ENCODE measurements at regions not wholly inside any gene's neighbourhood (a gene's known extent, or its start where the extent isn't known, plus 50 kb on each side); places are given as distances from the start of the nearest gene placed in this dataset.
"Not testable (repeated sequence)": the region's sequence is repeated elsewhere in the genome, so short reads cannot be mapped to it uniquely, and the experiment has no call there.

DNA sequence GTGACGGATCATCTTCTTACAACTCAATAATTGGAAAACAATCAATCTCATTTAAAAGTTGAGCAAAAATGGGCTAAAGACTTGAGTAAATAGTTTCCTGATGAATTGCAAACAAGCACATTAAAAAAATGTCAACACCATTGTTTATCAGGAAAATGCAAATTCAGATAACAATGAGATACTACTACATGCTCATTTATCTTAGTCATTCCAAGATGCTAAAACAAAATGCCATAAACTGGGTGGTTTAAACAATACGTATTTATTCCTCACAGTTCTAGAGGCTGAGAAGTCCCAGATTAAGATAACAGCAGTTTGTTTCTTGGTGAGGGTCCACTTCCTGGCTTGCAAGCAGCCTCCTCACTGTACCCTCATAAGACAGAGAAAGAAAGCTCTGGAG, 359.6 kb downstream of the NR4A2 start:
- Histone ChIP-seq H3K9me3 (ENCODE audit: control insufficient read depth, insufficient read depth, low read length) (no peaks in the 10 kb centered on the region), H3K27me3 (ENCODE audit: control insufficient read depth, insufficient read depth, low read length) (no peaks in the 10 kb centered on the region), H3K27ac (ENCODE audit: low read depth, low read length) (peak overlapping the region; percentile 55), H3K4me3 (ENCODE audit: low read depth, low read length) (no peak overlapping the region), H3K4me1 (ENCODE audit: control insufficient read depth, insufficient read depth, low read length) (peaks cover 17% of the 10 kb centered on the region; the same call in 1 of the 2 replicates), H3K9ac (ENCODE audit: low read depth, low read length) (no peak overlapping the region), H3K36me3 (ENCODE audit: control insufficient read depth, insufficient read depth, low read length) (no peaks in the 10 kb centered on the region)

DNA sequence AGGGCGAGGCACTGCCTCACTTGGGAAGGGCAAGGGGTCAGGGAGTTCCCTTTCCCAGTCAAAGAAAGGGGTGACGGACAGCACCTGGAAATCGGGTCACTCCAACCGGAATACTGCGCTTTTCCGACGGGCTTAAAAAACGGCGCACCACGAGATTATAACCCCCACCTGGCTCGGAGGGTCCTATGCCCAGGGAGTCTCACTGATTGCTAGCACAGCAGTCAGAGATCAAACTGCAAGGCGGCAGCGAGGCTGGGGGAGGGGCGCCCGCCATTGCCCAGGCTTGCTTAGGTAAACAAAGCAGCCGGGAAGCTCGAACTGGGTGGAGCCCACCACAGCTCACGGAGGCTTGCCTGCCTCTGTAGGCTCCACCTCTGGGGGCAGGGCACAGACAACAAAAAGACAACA, 366.5 kb downstream of the NR4A2 start:
- H3K36me3 ChIP-seq (ENCODE audit: control insufficient read depth, insufficient read depth, low read length); H3K9ac ChIP-seq (ENCODE audit: low read depth, low read length); H3K27me3 ChIP-seq (ENCODE audit: control insufficient read depth, insufficient read depth, low read length); H3K4me1 ChIP-seq (ENCODE audit: control insufficient read depth, insufficient read depth, low read length); H3K27ac ChIP-seq (ENCODE audit: low read depth, low read length); H3K9me3 ChIP-seq (ENCODE audit: control insufficient read depth, insufficient read depth, low read length): not testable (repeated sequence)
- H3K4me3 ChIP-seq (ENCODE audit: low read depth, low read length): peak overlapping the region; percentile 40; the same call in 1 of the 2 replicates

DNA sequence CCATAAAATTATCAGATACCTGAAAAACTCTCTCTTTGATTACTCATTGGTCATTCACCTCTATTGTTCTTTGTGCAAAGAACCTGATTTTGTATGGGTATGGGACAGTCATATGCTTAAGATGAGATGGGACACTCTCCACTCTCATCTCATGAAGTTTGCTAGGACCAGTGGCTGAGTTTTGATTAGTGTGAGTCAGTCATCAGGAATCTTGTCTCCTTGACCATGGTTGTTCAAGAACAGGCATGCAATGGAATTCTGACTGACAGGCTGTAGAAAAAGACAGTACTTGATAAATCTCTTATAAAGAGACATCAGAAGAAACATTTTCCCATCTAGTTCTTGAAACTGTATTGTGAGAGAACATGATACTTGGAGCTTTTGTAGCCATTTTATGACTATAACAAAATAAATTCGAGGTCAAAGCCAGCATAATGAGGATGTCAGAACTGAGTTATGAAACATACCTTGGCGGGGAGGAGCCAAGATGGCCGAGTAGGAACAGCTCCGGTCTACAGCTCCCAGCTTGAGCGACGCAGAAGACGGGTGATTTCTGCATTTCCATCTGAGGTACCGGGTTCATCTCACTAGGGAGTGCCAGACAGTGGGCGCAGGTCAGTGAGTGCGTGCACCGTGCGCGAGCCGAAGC, 367.0 kb downstream of the NR4A2 start:
- H3K9ac ChIP-seq (ENCODE audit: low read depth, low read length): no peak overlapping the region; the same call in 1 of the 2 replicates

DNA sequence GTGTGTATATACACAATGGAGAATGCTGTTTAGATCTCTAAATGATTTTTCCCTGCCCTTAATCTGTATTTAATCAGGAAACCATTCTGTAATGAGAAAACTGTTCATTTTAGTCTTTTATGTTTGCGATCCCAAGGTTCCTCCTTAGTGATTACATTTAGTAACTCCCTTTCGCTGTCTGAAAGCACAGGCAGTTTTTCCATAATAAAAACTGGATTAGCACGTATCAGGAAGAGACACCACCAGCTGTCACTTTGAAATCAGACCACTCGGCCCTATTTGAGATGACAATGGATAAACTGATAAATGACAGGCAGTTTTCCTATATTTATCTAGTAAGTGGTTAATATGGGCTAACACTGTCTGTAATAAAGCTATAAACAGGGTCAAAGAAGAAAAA, 370.9 kb downstream of the NR4A2 start:
- Histone ChIP-seq H3K4me3 (ENCODE audit: low read depth, low read length) (no peak overlapping the region), H3K36me3 (ENCODE audit: control insufficient read depth, insufficient read depth, low read length) (no peaks in the 10 kb centered on the region), H3K9me3 (ENCODE audit: control insufficient read depth, insufficient read depth, low read length) (no peaks in the 10 kb centered on the region), H3K4me1 (ENCODE audit: control insufficient read depth, insufficient read depth, low read length) (peaks cover 3% of the 10 kb centered on the region; the same call in 1 of the 2 replicates), H3K27me3 (ENCODE audit: control insufficient read depth, insufficient read depth, low read length) (no peaks in the 10 kb centered on the region), H3K9ac (ENCODE audit: low read depth, low read length) (no peak overlapping the region), H3K27ac (ENCODE audit: low read depth, low read length) (no peak overlapping the region)

More for the DNA sequence above, 367.0 kb downstream of the NR4A2 start:
- Histone ChIP-seq H3K9me3 (ENCODE audit: control insufficient read depth, insufficient read depth, low read length) (no peaks in the 10 kb centered on the region), H3K4me3 (ENCODE audit: low read depth, low read length) (peak overlapping the region; percentile 40), H3K36me3 (ENCODE audit: control insufficient read depth, insufficient read depth, low read length) (no peaks in the 10 kb centered on the region), H3K27ac (ENCODE audit: low read depth, low read length) (no peak overlapping the region), H3K27me3 (ENCODE audit: control insufficient read depth, insufficient read depth, low read length) (no peaks in the 10 kb centered on the region), H3K4me1 (ENCODE audit: control insufficient read depth, insufficient read depth, low read length) (peaks cover 3% of the 10 kb centered on the region; the same call in 1 of the 2 replicates)

DNA sequence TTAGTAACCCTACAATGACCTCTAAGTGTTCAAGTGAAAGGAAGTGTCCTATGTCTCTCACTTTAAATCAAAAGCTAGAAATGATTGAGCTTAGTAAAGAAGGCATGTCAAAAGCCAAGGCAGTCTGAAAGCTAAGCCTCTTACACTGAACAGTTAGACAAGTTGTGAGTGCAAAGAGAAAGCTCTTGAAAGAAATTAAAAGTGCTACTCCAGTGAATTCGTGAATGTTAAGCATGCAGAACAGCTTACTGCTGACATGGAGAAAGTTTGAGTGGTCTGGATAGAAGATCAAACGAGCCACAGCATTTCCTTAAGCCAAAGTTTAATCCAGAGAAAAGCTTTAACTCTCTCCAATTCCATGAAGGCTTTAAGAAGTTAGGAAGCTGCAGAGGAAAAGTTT, 373.7 kb downstream of the NR4A2 start:
- no peak overlapping the region for H3K9ac ChIP-seq (ENCODE audit: low read depth, low read length)
- H3K27me3 ChIP-seq (ENCODE audit: control insufficient read depth, insufficient read depth, low read length): no peaks in the 10 kb centered on the region
- no peaks in the 10 kb centered on the region for H3K9me3 ChIP-seq (ENCODE audit: control insufficient read depth, insufficient read depth, low read length)
- no peak overlapping the region for H3K27ac ChIP-seq (ENCODE audit: low read depth, low read length)
- H3K4me3 ChIP-seq (ENCODE audit: low read depth, low read length): no peak overlapping the region
- peaks cover 7% of the 10 kb centered on the region; the same call in 1 of the 2 replicates for H3K4me1 ChIP-seq (ENCODE audit: control insufficient read depth, insufficient read depth, low read length)
- H3K36me3 ChIP-seq (ENCODE audit: control insufficient read depth, insufficient read depth, low read length): no peaks in the 10 kb centered on the region

DNA sequence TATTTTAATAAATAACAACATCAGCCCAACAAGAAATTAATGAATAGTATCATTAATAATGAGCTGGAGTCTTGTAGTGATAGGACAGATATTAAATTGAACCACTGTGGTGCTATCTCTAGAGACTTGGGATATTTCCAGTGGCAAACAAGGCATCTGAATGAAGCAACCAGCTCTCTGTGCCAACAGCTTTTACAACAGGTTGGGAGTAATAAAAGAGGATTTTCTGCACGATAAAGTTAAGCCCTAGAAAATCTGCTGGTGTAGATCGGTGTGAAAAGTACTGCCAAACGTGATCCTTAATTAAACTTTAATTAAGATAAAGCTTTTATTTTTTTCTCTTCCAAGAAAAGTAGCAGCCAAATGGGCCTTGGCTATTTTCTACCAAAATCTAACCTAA, 385.5 kb downstream of the NR4A2 start:
- no peak overlapping the region for H3K27ac ChIP-seq (ENCODE audit: low read depth, low read length)
- no peak overlapping the region for H3K9ac ChIP-seq (ENCODE audit: low read depth, low read length)
- H3K4me3 ChIP-seq (ENCODE audit: low read depth, low read length): no peak overlapping the region
- no peaks in the 10 kb centered on the region for H3K36me3 ChIP-seq (ENCODE audit: control insufficient read depth, insufficient read depth, low read length)
- 0 out of 2 replicates have a peak, but pooled peaks cover 4% of the 10 kb centered on the region for H3K9me3 ChIP-seq (ENCODE audit: control insufficient read depth, insufficient read depth, low read length)
- no peaks in the 10 kb centered on the region for H3K27me3 ChIP-seq (ENCODE audit: control insufficient read depth, insufficient read depth, low read length)
- H3K4me1 ChIP-seq (ENCODE audit: control insufficient read depth, insufficient read depth, low read length): peaks cover 4% of the 10 kb centered on the region; the same call in 1 of the 2 replicates

DNA sequence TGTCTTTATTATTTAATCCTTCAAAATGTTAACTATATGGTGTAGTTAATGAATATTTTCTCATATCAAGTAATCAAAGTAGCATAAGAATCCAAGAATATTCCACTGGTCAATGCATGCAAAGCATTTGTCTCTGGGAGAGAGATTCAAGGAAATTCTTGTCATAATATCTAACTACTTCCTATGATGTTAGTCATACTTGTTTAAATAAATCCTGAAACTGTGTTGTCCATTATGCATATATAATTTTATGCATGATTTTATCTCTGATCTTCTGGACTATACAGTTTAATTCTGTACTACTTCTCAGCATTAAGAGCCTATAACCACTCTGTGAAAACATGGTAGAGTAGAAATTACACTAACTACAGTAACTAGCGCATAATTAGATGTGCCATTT, 388.3 kb downstream of the NR4A2 start:
- Histone ChIP-seq H3K9me3 (ENCODE audit: control insufficient read depth, insufficient read depth, low read length) (0 out of 2 replicates have a peak, but pooled peaks cover 4% of the 10 kb centered on the region), H3K9ac (ENCODE audit: low read depth, low read length) (no peak overlapping the region), H3K4me1 (ENCODE audit: control insufficient read depth, insufficient read depth, low read length) (peaks cover 4% of the 10 kb centered on the region; the same call in 1 of the 2 replicates), H3K27ac (ENCODE audit: low read depth, low read length) (no peak overlapping the region), H3K4me3 (ENCODE audit: low read depth, low read length) (no peak overlapping the region), H3K36me3 (ENCODE audit: control insufficient read depth, insufficient read depth, low read length) (no peaks in the 10 kb centered on the region), H3K27me3 (ENCODE audit: control insufficient read depth, insufficient read depth, low read length) (no peaks in the 10 kb centered on the region)

DNA sequence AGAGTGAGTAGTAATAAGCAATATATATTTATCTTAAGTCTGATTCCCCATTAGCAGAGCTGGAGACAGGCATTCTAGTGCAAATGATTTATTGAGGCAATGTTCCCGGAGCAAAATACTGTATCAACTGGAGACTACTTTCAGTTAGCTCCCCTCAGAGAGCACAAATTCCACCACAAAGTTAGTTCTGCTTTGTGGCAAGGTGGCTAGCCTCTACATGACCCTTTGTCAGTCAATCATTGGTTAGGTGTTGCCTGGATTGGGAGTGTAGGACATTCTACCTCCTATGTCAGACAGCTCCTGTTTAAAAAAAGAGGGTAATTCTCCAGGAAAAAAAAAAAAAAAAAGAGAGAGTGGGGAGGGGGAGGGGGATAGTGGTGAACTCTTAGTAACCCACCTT, 402.2 kb downstream of the NR4A2 start:
- Histone ChIP-seq H3K9ac (ENCODE audit: low read depth, low read length) (no peak overlapping the region), H3K27ac (ENCODE audit: low read depth, low read length) (no peak overlapping the region), H3K36me3 (ENCODE audit: control insufficient read depth, insufficient read depth, low read length) (no peaks in the 10 kb centered on the region), H3K27me3 (ENCODE audit: control insufficient read depth, insufficient read depth, low read length) (no peaks in the 10 kb centered on the region), H3K9me3 (ENCODE audit: control insufficient read depth, insufficient read depth, low read length) (no peaks in the 10 kb centered on the region), H3K4me3 (ENCODE audit: low read depth, low read length) (no peak overlapping the region), H3K4me1 (ENCODE audit: control insufficient read depth, insufficient read depth, low read length) (peaks cover 13% of the 10 kb centered on the region)

DNA sequence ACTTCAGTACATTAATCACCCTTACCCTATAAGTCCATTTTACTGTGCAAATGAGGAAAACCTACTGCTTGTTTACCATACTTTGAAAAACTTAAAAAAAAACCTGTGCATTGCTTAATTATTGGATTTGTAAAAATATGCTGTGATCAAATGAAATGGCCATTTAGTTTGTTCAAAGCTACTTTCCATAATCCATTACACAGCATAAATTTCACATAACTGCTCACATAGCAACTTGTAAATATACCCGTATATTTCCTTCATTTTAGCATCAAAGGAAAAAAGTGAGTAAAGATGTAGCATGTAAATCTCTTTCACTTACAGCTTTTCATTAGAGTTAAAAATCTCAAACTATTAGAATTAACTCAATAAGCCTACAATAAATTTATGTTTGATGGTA, 415.1 kb downstream of the NR4A2 start:
- H3K36me3 ChIP-seq (ENCODE audit: control insufficient read depth, insufficient read depth, low read length): no peaks in the 10 kb centered on the region
- H3K9ac ChIP-seq (ENCODE audit: low read depth, low read length): no peak overlapping the region
- H3K4me1 ChIP-seq (ENCODE audit: control insufficient read depth, insufficient read depth, low read length): no peaks in the 10 kb centered on the region
- no peaks in the 10 kb centered on the region for H3K27me3 ChIP-seq (ENCODE audit: control insufficient read depth, insufficient read depth, low read length)
- H3K4me3 ChIP-seq (ENCODE audit: low read depth, low read length): no peak overlapping the region
- H3K9me3 ChIP-seq (ENCODE audit: control insufficient read depth, insufficient read depth, low read length): no peaks in the 10 kb centered on the region
- H3K27ac ChIP-seq (ENCODE audit: low read depth, low read length): no peak overlapping the region

DNA sequence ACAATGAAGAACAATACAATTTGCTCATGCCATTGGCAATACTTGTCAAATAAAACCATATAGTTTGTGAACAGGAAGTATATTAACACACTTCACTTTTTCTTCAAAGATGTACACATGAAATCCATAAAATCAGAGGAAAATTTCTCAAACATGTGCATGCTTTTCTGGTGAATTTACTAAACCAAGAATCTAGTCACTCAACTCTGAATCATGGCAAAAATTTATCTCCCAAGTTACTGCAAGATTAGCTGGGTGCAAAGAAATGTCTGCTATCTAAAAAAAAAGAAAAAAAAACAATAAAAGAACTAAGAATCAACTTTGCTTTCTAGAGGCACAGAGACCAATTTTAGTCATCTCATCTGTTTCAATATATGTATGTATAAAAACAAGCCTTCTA, 419.2 kb downstream of the NR4A2 start:
- Histone ChIP-seq H3K4me3 (ENCODE audit: low read depth, low read length) (no peak overlapping the region), H3K9ac (ENCODE audit: low read depth, low read length) (no peak overlapping the region), H3K27me3 (ENCODE audit: control insufficient read depth, insufficient read depth, low read length) (no peaks in the 10 kb centered on the region), H3K9me3 (ENCODE audit: control insufficient read depth, insufficient read depth, low read length) (no peaks in the 10 kb centered on the region), H3K36me3 (ENCODE audit: control insufficient read depth, insufficient read depth, low read length) (no peaks in the 10 kb centered on the region), H3K27ac (ENCODE audit: low read depth, low read length) (no peak overlapping the region), H3K4me1 (ENCODE audit: control insufficient read depth, insufficient read depth, low read length) (peaks cover 8% of the 10 kb centered on the region; the same call in 1 of the 2 replicates)

DNA sequence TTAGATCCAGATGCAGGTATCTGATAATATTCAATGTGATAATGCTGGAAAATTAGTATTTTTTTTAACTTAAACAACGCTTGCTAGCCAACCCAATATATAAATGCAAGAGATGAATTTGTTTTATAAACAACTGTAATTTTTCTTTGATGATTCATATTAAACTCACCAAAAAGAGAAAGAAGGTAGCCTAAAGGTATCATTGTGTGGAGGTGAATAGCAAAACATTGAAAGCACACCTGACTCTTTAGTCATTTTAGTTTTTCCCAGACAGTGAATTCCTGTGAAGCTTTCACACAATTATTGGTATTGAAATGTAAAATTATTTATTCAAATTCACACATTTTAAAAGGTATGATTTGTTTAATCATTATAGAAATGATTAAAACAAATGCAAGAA, 424.0 kb downstream of the NR4A2 start:
- Histone ChIP-seq H3K27ac (ENCODE audit: low read depth, low read length) (no peak overlapping the region), H3K27me3 (ENCODE audit: control insufficient read depth, insufficient read depth, low read length) (no peaks in the 10 kb centered on the region), H3K9ac (ENCODE audit: low read depth, low read length) (no peak overlapping the region), H3K36me3 (ENCODE audit: control insufficient read depth, insufficient read depth, low read length) (no peaks in the 10 kb centered on the region), H3K9me3 (ENCODE audit: control insufficient read depth, insufficient read depth, low read length) (no peaks in the 10 kb centered on the region), H3K4me3 (ENCODE audit: low read depth, low read length) (no peak overlapping the region), H3K4me1 (ENCODE audit: control insufficient read depth, insufficient read depth, low read length) (peaks cover 53% of the 10 kb centered on the region)
